ENCODE measurements at regions not wholly inside any gene's neighbourhood (a gene's known extent, or its start where the extent isn't known, plus 50 kb on each side); places are given as distances from the start of the nearest gene placed in this dataset.

DNA sequence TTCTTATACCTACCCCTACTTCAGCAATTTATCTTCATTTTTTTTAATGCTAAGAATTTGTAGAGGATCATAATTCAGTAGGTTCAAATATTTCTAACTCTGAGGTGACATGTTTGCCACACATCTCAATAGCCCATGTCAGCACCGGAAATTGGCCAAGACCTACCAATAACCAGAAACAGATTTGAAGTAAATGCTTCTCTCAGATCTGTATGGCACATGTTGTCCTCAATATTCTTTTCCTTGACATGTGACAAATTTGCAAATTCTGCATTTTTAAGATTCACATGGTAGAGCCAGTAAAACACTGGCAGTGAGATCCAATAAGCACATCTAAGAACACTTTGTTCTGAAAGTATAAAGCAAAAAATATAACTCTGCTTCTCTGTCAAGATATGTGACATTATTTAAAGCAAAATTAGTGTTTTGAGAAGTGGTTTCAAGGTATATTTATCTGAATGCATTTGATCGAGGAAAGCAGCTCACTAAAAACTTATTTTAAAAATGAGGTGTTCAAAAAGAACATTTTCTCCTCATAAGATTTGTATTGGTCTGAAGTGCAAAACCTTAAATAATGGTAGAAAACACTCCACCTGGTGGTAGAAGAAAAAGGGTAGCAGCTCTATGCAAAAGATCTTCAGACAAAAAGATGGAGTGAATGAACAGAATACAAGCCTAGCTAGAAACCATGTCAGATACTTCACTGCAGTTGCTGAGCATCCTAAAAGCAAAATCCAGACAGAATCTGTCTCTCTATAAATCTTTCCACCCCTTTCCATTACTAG, 513.8 kb upstream of the FAM241A start:
- DNase-seq, result peak; percentile 7

DNA sequence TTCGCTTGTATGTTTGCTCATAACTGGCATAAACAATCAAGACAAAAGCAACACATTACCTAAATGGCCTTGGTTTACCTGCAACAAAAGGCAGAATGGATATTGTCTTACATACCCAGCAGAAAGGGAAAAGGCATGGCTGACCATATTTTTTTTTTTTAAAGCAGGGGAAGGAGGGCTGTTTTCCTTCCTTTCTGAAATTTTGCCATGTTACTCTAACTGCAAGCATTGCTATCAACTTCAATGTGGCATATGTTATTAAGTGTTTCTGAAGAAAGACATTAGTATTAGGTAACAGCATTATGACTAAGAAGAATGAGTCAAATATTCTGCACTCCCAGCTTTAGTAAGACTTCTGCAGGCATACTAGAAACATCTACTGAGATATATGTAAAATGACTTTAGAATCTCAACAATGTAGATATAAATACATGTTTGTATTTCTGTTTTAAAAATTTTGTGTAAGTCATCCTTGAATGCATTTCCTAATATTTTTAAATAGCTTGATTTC, 512.6 kb upstream of the FAM241A start:
- DNase-seq, result no peak

DNA sequence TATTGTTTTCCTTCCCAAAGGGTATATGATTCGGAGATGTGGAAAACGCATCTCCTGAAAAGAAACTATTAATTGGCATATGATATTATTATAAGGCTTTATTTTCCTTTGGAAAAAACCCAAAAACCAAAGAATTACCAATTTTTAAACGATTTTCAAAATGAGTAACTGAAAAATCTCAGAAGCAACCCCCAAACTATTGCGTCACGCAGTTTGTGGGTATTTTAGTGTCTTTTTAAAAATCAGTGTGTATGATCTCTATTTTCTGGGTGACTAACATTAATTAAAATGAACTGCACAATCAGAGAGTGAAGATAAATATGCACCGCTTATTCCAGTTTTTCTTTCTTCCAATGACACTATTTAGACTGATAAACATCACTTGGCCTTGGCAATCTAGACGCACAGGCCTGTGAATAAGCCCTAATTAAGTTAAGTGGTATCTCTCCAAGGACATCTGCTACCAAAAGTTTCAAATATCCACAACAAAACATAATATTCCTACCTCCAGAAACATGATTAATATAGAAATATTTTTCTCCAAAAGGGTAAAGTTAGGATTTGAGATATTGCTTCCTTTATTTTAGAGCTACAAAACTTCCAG, 511.5 kb upstream of the FAM241A start:
- no peak for DNase-seq

DNA sequence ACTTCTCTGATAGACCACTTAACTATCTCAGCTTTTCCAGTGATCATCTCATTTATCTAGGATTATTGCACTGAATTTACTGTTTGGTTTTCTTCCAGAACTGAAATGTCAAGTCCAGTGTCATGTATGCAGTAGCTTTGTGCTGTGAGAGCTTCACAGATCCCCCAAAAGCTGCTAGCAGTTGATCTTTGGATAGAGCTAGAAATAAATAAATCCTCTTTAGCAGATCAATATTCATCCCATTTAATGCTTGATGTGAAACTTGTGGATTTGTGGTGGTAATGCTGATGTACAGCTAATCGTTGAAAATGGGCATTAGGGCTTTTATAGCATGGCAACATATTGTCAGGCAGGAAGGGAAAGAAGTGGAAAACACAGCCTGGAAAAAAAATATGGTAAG, 509.6 kb upstream of the FAM241A start:
- DNase-seq, result no peak

DNA sequence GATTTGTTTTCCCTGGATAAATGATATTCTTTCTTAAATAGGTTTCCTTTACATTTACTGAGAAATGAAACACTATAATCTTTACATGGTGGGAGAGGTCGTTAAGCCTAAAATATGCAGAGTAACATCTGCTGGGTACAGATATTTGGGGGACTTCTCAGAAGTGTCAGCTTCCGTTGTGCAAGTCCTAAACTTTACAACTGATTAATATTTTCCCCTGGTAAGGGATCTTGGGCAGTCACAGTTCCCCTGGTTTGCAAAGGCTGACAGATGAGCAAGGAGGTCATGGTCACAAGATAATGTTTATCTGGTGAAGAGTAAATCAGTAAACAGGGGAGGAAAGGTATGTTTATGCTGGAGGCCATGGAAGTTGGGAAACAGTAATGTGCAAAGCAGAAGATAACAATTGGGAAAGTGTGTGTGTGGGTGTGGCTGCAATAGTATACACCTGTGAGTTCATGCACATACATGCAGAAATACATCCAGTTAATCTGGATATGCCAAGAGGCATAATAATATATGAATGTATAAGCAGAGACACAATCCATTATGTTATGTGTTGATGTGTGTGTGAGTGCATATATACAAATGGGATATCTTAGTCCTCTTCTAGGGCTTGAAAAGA, 508.2 kb upstream of the FAM241A start:
- DNase-seq, result no peak

DNA sequence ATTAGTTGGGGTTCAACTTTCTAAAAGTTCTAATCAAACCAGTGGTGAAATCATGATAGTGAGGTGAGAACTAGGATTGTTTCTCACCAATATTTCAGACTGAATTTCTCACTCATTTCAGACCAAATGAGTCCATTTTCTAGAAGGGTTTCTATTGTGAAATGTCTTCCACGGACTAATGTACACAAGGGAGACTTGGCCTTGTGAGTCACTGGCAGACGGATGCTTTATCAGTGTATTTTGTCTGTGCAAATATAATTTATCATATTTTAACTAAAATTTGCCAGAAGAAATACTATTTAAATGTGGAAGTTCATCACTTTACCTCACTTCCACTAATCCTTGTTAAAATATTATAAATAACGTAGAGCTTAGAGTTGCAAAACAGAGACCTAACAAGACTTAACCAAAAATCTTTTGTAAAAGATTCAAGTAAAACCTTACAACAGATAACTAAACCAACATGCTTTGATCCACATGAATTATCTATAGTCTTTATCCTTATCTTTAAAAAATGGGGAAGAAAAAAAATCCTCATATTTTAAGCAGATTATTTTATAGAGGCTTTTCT, 506.0 kb upstream of the FAM241A start:
- DNase-seq, result no peak

DNA sequence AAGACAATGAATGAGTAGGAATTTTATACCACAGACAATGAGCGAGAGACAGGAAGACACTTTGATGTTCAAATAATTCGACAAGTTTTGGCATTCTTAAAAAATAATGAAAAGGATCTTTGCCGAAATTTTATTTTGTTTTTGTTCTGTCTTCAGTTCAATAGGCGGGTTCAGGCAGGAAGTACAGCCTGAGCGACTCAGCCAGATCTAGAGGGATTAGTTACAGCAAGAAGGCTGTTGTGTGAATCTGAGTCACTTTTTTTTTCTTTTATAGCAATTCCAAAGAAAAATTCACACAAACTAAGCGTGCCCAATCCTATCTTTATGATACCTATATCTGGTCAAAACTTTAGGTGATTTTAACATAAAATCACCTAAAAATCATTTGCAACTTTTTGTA, 505.4 kb upstream of the FAM241A start:
- DNase-seq, result no peak

DNA sequence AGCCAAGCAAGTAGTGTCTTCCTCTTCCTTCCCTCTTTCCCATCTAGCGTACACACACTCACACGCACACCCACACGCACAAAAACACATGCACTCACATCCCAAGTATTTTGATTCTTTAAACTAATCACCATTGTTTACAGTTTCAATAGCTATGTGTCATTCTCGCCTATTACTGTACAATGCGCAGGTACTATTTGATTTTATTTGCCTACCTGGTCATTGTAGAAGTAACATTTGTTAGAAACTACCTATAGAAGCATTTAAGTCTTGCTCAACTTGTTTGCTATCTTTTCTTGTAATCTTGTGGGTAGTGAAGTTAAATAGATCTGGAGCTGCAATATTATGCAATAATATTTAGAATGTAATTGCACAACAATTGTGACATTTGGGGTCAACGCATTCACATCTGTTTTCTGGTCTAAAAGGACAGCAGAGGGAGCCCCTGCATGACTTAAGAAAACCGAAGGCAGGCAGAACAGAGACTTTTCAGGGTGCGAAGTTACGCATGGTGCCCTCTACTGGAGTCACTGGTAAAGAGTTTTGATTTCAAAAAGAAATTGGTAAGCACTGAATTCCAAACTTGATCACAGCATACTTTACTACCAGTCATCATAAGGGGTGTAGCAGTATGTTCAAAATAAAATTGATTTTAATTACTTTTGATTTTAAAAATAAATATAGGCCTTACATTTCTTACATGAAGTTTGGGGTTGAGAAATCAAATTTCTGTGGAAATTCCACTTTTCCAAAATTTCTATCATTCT, 503.3 kb upstream of the FAM241A start:
- peak; percentile 60 for DNase-seq

DNA sequence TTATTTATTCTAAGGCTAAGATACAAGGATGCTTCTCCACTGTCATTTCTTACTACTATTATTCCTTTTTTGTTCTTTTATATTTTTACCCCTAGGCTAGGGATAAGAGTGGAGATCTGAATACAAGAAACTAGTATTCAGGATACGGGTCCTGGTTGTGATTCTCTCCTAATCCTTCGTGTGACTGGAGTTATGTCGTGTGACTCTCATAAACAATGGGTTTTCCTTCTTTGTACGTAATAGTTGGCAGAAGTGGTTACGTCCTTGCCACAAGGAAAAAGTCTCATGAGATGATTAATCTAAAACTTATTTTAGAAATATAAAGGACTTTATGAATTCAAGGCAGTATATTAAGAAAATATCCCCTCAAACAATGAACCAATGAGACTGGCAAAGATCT, 497.2 kb upstream of the FAM241A start:
- DNase-seq, result no peak

DNA sequence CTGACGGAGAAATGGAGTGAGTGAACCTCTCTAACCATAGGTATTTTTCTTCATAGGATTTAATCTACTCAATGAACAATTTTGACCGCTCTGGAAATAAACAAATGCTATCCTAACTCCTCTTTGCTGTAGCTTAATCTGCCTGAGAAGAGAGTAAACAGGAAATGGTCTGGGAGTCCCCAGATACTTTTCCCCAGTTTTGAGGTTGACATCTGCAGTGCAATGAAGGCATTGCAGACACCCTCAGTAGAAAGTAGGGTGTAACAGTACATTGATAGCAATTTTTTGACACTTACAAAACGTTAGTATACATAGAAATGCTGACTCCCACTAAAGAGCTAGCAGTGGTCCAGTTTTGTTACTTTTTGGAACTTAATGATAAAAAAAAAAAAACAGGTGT, 495.9 kb upstream of the FAM241A start:
- no peak for DNase-seq

DNA sequence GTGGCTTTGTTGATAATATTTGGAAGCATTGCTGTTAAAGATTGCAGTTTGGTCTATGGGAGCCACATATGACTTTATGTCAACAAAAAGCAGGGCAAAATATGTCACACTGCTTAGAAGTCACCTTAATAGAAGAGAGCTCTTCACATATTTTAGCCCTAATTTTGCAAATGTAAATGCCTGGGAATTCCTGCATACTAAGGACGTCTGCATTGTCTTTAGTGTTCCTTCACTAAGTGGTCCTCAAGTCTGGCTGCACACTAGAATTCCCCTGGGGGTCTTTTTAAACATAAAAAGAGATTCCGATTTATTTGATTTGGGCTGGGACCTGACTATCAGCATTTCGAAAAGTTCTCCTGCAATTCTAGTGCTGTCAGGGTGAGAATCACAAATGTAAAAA, 495.1 kb upstream of the FAM241A start:
- DNase-seq, result no peak

DNA sequence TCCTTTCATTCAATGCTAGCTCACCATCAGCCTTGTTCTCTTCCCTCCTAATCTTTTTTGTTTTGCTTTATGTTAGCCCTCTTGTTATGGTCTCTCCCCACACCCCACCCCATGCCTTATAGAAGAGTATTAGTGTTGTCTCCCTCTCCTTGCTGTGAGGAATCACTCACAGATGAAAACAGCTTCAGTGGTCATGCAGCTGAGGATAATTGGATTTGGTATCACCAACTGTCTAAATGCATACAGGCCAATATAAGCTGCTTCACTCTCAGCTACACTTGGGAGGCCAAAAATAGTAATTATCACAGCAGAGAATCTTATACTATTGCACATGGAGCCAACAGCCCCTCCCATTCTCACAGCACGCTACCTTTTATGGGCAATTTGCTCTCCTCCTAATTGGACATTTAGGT, 494.6 kb upstream of the FAM241A start:
- no peak for DNase-seq

DNA sequence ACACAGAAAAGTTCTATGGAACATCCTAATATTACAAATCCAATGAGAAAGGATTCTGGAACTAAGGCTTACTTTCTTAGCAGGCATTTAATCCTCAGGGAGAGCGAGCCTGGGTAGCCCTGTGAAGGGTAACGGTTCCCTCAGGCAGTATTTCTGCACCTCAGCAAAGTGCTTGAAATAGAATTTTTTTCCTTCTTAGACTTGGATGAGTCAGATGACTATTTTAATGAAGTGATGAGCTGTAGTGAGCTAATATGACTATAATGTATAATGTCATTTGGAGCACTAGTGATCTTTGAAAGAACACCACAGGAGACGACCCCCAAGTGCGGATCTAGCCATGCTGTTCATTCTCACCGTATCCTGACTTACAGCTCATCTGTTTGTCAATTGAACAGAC, 493.0 kb upstream of the FAM241A start:
- DNase-seq, result no peak

DNA sequence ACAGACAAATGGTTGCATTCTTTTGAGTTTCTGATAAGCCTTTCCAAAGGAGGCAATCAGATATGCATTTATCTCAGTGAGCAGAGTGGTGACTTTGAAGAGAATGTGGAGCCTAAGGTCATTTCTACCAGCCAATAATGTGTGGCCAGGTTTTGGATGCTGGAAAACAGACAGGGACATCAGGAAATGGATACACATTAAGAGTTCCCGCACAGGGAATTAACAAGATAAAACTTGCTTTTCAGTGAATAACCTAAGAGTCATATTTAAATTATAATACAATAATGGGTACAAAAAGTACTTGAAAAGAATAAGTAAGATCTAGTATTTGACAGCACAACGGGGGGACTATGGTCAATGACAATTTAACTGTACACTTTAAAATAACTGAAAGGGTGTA, 492.3 kb upstream of the FAM241A start:
- DNase-seq, result no peak

DNA sequence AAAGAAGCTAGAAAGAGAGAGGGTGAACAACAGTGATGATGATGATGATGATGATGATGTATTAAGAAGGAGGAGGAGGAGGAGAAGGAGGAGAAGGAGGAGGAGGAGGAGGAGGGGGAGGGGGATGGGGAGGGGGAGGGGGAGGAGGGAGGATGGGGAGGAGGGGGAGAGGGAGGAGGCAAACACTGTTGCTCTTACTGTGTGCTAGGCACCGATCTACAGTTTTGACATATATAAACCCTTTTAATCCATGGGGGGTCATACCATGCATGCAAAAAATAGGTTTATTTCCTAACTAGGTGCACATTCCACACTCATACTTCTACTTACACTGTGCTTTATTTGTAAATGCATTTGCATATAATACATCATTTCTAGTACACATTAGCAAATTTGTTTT, 482.8 kb upstream of the FAM241A start:
- no peak for DNase-seq

DNA sequence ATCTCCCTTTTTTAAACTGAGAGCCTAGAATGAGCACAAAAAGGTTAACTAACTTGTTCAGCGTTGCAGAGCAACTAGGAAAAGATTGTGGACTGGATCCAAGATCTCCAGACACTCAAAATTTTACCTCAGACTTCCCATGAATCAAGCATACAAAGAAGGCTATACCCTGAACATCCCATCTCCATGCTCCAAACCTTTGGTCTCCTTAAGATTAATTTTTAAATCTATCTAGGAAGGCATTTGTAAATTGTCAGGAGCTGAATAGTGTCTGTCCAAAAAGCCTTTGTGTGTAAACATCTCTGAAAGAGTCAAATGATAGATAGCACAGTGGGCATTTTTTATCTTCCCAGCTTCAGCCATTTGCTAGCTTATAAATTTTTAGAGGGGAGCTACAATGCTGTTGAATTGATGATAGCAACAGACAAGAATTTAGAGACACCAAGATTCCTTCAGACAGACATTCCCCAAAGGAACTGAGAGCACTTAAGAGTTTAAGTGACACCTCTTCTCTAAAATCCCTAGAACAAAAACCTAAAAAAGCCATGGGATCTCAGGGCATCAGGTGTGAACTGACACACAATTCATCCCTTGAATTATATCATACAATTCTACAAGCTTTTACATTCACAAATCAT, 480.8 kb upstream of the FAM241A start:
- no peak for DNase-seq

DNA sequence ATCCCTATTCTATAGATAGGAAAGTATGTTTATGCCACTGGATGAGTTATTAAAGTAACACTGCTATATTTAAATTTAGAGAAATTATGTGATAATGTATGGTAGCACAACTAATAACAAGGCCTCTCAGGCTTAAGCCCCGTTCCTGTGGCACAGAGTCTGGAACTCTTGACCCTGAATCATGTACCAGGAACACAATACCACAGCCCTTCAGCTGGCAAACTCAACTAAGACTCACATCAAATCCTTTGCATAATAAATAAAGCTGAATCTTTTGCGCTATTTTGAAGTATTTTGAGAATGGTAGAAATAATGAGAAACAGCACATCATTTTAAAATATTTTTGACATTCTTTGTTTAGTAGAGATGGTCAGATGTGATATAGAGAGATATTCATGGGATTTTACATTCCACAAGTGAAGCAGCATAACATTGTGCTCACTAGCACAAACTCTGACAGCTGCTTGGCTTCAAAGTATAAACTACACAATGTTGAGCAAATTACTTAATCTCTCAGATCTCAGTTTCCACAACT, 478.4 kb upstream of the FAM241A start:
- DNase-seq, result no peak

DNA sequence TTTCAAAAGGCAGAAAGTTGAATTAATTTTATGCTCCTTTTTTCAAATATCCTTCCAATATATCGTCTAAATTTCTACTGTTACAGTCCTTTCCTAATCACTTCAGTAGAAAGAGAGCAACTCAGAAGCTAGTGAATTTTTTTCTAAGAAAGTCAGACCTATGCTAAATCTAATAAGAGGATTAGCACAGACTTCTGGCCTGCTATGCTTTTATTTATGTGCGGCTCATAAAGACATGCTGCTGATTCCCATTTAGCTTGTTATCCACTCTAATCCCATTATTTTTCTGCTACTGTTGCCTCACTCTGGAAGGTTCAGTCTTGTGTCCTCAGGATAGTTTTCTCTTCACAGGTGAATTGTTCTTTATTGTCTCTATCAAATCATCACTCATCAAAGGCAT, 473.5 kb upstream of the FAM241A start:
- no peak for DNase-seq

DNA sequence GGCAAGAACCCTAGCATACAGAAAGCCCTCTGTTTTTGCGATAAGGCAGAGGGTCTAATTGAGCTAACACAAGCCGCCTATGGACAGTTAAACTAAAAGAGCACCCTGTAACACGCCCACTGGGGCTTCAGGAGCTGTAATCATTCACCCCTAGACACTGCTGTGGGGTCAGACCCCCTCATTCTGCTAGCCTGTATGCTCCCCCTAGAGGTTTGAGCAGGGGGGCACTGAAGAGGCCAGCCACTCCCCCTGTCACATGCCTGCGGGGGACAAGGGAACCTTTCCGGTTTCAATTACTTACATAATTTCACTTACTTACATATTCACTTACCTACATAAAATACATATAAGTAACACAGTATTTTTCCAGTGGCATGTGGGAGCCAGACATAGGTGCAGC, 469.5 kb upstream of the FAM241A start:
- no peak for DNase-seq

DNA sequence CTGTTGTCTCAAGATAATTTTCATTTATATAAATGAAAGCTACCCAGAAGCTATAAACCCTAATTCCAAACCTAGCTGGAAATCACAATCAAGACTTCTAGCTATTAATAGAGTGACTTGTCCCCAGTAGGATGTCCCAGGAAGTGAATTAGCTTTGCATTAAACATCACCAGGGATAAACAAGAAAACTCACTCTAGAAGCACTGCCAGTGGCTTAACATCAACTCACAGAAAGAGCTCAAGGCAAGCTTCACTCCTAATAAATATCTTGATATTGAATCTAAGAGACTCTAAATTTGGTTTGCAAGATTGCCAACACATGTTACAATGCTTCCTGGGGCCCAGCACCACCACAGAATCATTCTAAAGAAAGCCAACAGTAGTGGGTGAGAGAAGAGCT, 468.7 kb upstream of the FAM241A start:
- DNase-seq, result no peak

DNA sequence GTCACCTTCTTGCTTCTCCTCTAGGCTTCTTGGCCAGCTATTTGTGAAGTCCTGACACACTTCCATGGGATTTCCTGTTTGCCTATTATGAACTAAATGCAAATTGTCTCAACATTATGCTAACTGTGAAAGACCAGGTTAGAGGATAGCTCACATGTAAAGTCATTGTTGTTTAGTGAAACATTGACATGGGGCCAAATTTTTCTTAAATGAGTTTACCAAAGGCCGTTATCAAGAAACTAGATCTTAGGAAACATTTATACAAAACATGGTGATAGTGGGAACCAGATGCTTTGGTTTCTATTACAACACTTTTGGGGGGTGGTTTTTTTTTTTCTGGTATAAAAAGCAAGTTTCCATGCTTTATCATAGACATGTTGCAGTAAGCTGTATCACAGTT, 466.8 kb upstream of the FAM241A start:
- no peak for DNase-seq

DNA sequence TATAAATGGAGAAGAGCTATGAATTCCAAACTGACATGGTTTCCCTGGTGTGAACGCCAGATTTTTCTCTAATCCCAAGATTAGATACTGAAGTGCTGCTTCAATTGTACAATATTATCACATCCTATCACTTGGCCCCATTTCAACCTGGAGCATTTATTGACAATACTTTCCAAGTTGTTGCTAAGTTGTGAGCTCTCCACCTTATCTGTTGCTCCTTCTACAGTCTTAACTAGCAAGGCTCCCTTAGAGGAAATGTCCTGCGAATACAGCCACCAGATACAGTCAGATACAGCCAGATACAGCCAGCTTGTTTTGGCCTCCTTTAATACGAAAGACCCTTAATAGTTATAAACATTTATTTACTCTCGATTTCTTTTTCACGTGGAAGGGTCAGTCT, 466.3 kb upstream of the FAM241A start:
- DNase-seq, result no peak

Data from NCI-H1694 treated with DMSO at 0.1 percent for 48 hours (cell line).